ENCODE measurements at regions not wholly inside any gene's neighbourhood (a gene's known extent, or its start where the extent isn't known, plus 50 kb on each side); places are given as distances from the start of the nearest gene placed in this dataset.
A peak's percentile ranks its signal among the peaks of the same experiment; 100 is the strongest.

GRCh38 chr1:198967566-198967965, 328.7 kb downstream of the PTPRC start:
- intact Hi-C loops (cut with DNase I) = no loop called here
- DNase-seq (no peak), FAIRE-seq (no peak), ATAC-seq (no peak)
- no peak overlapping the region for H3K4me3 ChIP-seq
- no peaks in the 10 kb centered on the region for H3K4me1 ChIP-seq
- no peaks in the 10 kb centered on the region for H3K36me3 ChIP-seq
- no peak overlapping the region for H3K27ac ChIP-seq
- no peaks in the 10 kb centered on the region for H3K27me3 ChIP-seq
- no peaks in the 10 kb centered on the region for H3K9me3 ChIP-seq
- TF ChIP-seq CTCF (IDR thresholded peaks at IDR 0.05) = no peak

GRCh38 chr1:198968866-198969265, 330.0 kb downstream of the PTPRC start:
- no peak for ATAC-seq
- TF ChIP-seq CTCF (IDR thresholded peaks at IDR 0.05) = no peak
- no peak overlapping the region for H3K27ac ChIP-seq
- intact Hi-C loops (cut with DNase I) = no loop called here
- H3K9me3 ChIP-seq = no peaks in the 10 kb centered on the region
- no peaks in the 10 kb centered on the region for H3K36me3 ChIP-seq
- no peak overlapping the region for H3K4me3 ChIP-seq
- H3K4me1 ChIP-seq = no peaks in the 10 kb centered on the region
- 90 to 92% methylated on average over 2 of the region's 2 CpGs for WGBS, 2 donors
- no peaks in the 10 kb centered on the region for H3K27me3 ChIP-seq
- no peak for FAIRE-seq
- DNase-seq = no peak

GRCh38 chr1:198969981-198970380, 331.1 kb downstream of the PTPRC start:
- no peak for TF ChIP-seq CTCF (IDR thresholded peaks at IDR 0.05)
- Histone ChIP-seq H3K4me1 (no peaks in the 10 kb centered on the region), H3K9me3 (no peaks in the 10 kb centered on the region), H3K36me3 (no peaks in the 10 kb centered on the region), H3K27ac (no peak overlapping the region), H3K4me3 (no peak overlapping the region), H3K27me3 (no peaks in the 10 kb centered on the region)
- FAIRE-seq = no peak
- ATAC-seq = no peak
- intact Hi-C loops (cut with DNase I) = no loop called here
- no peak for DNase-seq
- WGBS, 2 donors = 58 to 78% methylated on average over 1 of the region's 1 CpG

- Histone ChIP-seq H3K9me3 (no peaks in the 10 kb centered on the region), H3K36me3 (no peaks in the 10 kb centered on the region), H3K27ac (no peak overlapping the region), H3K27me3 (no peaks in the 10 kb centered on the region), H3K4me3 (no peak overlapping the region), H3K4me1 (no peaks in the 10 kb centered on the region)
- no peak for DNase-seq
- no peak for FAIRE-seq
- no peak for TF ChIP-seq CTCF (IDR thresholded peaks at IDR 0.05)
- ATAC-seq = peak in 1 of 4 donors; percentile 37
- intact Hi-C loops (cut with DNase I) = no loop called here
These were observed 332.1 kb downstream of the PTPRC start for GRCh38 chr1:198970916-198971315.

- H3K36me3 ChIP-seq = no peaks in the 10 kb centered on the region
- H3K4me1 ChIP-seq = no peaks in the 10 kb centered on the region
- H3K9me3 ChIP-seq = no peaks in the 10 kb centered on the region
- no peak for TF ChIP-seq CTCF (IDR thresholded peaks at IDR 0.05)
- no peak for DNase-seq
- H3K4me3 ChIP-seq = no peak overlapping the region
- no peak for FAIRE-seq
- H3K27ac ChIP-seq = no peak overlapping the region
- intact Hi-C loops (cut with DNase I) = no loop called here
- no peaks in the 10 kb centered on the region for H3K27me3 ChIP-seq
- ATAC-seq = no peak
- WGBS, 2 donors = 86% methylated on average over 1 of the region's 1 CpG
These were observed 339.1 kb downstream of the PTPRC start for GRCh38 chr1:198977909-198978308.
